Kidney glomerular epithelial cell (primary cell): ENCODE measurements at regions not wholly inside any gene's neighbourhood (a gene's known extent, or its start where the extent isn't known, plus 50 kb on each side); places are given as distances from the start of the nearest gene placed in this dataset.
"Not testable (repeated sequence)": the region's sequence is repeated elsewhere in the genome, so short reads cannot be mapped to it uniquely, and the experiment has no call there.

Experiments used
- DNase-seq: peaks from one replicate; lab custom pipeline; 2025; lab: John Stamatoyannopoulos, UW

GRCh38 chr15:26260517-26261133 is 397.5 kb upstream of the ATP10A start:
- DNase-seq: no peak

GRCh38 chr15:26259581-26259980 is 396.5 kb upstream of the ATP10A start:
- DNase-seq: no peak

GRCh38 chr15:26244782-26245181 is 381.7 kb upstream of the ATP10A start:
- not testable (repeated sequence) for DNase-seq

GRCh38 chr15:26243382-26243781 is 380.3 kb upstream of the ATP10A start:
- no peak for DNase-seq

- DNase-seq: no peak
These were observed 379.5 kb upstream of the ATP10A start for GRCh38 chr15:26242565-26243071.

- DNase-seq: no peak
These were observed 372.7 kb upstream of the ATP10A start for GRCh38 chr15:26235864-26236263.

- DNase-seq: no peak
These were observed 372.0 kb upstream of the ATP10A start for GRCh38 chr15:26234976-26235767.

GRCh38 chr15:26232691-26233090 is 369.6 kb upstream of the ATP10A start:
- no peak for DNase-seq

- DNase-seq: no peak
These were observed 368.0 kb upstream of the ATP10A start for GRCh38 chr15:26231096-26231495.

- no peak for DNase-seq
These were observed 361.1 kb upstream of the ATP10A start for GRCh38 chr15:26224266-26224665.

- no peak for DNase-seq
These were observed 360.6 kb upstream of the ATP10A start for GRCh38 chr15:26223720-26224119.

- DNase-seq: no peak
These were observed 359.7 kb upstream of the ATP10A start for GRCh38 chr15:26222781-26223180.

- DNase-seq: not testable (repeated sequence)
These were observed 353.9 kb upstream of the ATP10A start for GRCh38 chr15:26217043-26217442.

GRCh38 chr15:26214290-26214689 is 351.2 kb upstream of the ATP10A start:
- DNase-seq: no peak

GRCh38 chr15:26213427-26213826 is 350.3 kb upstream of the ATP10A start:
- no peak for DNase-seq

GRCh38 chr15:26212109-26212508 is 349.0 kb upstream of the ATP10A start:
- no peak for DNase-seq

- no peak for DNase-seq
These were observed 347.9 kb upstream of the ATP10A start for GRCh38 chr15:26210980-26211379.

GRCh38 chr15:26201177-26201858 is 338.2 kb upstream of the ATP10A start:
- no peak for DNase-seq

- no peak for DNase-seq
These were observed 337.3 kb upstream of the ATP10A start for GRCh38 chr15:26200427-26200826.

- no peak for DNase-seq
These were observed 334.6 kb upstream of the ATP10A start for GRCh38 chr15:26197719-26198118.

GRCh38 chr15:26197060-26197459 is 333.9 kb upstream of the ATP10A start:
- DNase-seq: no peak

GRCh38 chr15:26191193-26191592 is 328.1 kb upstream of the ATP10A start:
- DNase-seq: no peak

- DNase-seq: not testable (repeated sequence)
These were observed 323.0 kb upstream of the ATP10A start for GRCh38 chr15:26186138-26186537.
